Peyer's patch (tissue), 4 donors: ENCODE measurements at regions not wholly inside any gene's neighbourhood (a gene's known extent, or its start where the extent isn't known, plus 50 kb on each side); places are given as distances from the start of the nearest gene placed in this dataset.

Experiments
- POLR2A ChIP-seq, 2 donors: fragments of 450-650 bp; IDR thresholded peaks; one replicate each; pipeline ENCODE4 v1.5.1; 2017; ENCODE audit warnings: antibody characterized with exemption in 2 of 2, mild to moderate bottlenecking in 2 of 2, moderate library complexity in 2 of 2
- TF ChIP-seq, protein P1 (sequence below), 6 experiments: fragments of 450-650 bp in 4 of 6; fragments of 200-600 bp in 2 of 6; sonication (generic) in 1 of 6; IDR thresholded peaks; one replicate each; pipeline ENCODE4 v1.5.1; 2017 to 2019; ENCODE audit warnings: antibody characterized with exemption in 6 of 6, mild to moderate bottlenecking in 3 of 6, moderate library complexity in 1 of 6

DNA sequence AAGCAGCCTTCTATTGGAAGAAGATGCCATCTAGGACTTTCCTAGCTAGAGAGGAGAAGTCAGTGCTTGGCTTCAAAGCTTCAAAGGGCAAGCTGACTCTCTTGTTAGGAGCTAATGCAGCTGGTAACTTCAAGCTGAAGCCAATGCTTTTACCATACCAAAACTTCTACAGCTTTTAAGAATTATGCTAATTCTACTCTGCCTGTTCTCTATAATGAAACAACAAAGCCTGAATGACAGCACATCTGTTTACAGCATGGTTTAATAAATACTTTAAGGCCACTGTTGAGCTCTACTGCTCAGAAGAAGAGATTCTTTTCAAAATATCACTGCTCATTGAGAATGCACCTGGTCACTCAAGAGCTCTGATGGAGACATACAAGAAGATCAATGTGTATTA lies 951.9 kb upstream of the LRRN3 start:
- TF ChIP-seq, protein P1, sequence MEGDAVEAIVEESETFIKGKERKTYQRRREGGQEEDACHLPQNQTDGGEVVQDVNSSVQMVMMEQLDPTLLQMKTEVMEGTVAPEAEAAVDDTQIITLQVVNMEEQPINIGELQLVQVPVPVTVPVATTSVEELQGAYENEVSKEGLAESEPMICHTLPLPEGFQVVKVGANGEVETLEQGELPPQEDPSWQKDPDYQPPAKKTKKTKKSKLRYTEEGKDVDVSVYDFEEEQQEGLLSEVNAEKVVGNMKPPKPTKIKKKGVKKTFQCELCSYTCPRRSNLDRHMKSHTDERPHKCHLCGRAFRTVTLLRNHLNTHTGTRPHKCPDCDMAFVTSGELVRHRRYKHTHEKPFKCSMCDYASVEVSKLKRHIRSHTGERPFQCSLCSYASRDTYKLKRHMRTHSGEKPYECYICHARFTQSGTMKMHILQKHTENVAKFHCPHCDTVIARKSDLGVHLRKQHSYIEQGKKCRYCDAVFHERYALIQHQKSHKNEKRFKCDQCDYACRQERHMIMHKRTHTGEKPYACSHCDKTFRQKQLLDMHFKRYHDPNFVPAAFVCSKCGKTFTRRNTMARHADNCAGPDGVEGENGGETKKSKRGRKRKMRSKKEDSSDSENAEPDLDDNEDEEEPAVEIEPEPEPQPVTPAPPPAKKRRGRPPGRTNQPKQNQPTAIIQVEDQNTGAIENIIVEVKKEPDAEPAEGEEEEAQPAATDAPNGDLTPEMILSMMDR (IDR thresholded peaks at IDR 0.05) = no peak
- TF ChIP-seq POLR2A (IDR thresholded peaks at IDR 0.05) = no peak
